ENCODE measurements at regions not wholly inside any gene's neighbourhood (a gene's known extent, or its start where the extent isn't known, plus 50 kb on each side); places are given as distances from the start of the nearest gene placed in this dataset.
"Not testable (repeated sequence)": the region's sequence is repeated elsewhere in the genome, so short reads cannot be mapped to it uniquely, and the experiment has no call there.

GRCh38 chr2:90266888-90267287, 1575.4 kb downstream of the RPIA start:
- not testable (repeated sequence) for TF ChIP-seq CTCF (IDR thresholded peaks at IDR 0.05); POLR2A (IDR thresholded peaks at IDR 0.05); POLR2AphosphoS5 (IDR thresholded peaks at IDR 0.05; ENCODE audit: insufficient read depth in 1 of 2, low read depth in 1 of 2)

All from vagina (tissue), 2 donors.